Hepatocyte (in vitro differentiated cells): ENCODE measurements at regions not wholly inside any gene's neighbourhood (a gene's known extent, or its start where the extent isn't known, plus 50 kb on each side); places are given as distances from the start of the nearest gene placed in this dataset.

Source experiments
- DNase-seq: peaks from one replicate; pipeline ENCODE4 v3.0.0-alpha.2; 2016; ENCODE audit warnings: low spot score
- H2AFZ ChIP-seq: fragments of 200-600 bp; sonication (generic); 2 replicates; pipeline ENCODE4 v1.6.0; 2016; ENCODE audit warnings: antibody characterized with exemption, mild to moderate bottlenecking
- H3K27ac ChIP-seq: fragments of 200-600 bp; sonication (generic); 2 replicates; pipeline ENCODE4 v1.5.1; 2016; ENCODE audit warnings: mild to moderate bottlenecking
- H3K27me3 ChIP-seq: fragments of 200-600 bp; sonication (generic); 2 replicates; pipeline ENCODE4 v1.6.1; 2016
- H3K36me3 ChIP-seq: fragments of 200-600 bp; sonication (generic); replicated peaks from 2 replicates; pipeline ENCODE4 v1.5.1; 2016; ENCODE audit warnings: low read depth; ENCODE audit not compliant: insufficient read depth
- H3K4me1 ChIP-seq: fragments of 200-600 bp; sonication (generic); 2 replicates; pipeline ENCODE4 v1.5.1; 2016; ENCODE audit warnings: mild to moderate bottlenecking, moderate library complexity; ENCODE audit not compliant: insufficient read depth
- H3K4me2 ChIP-seq: fragments of 200-600 bp; sonication (generic); 2 replicates; pipeline ENCODE4 v1.6.0; 2016
- H3K4me3 ChIP-seq: fragments of 200-600 bp; sonication (generic); 2 replicates; pipeline ENCODE4 v1.5.1; 2016; ENCODE audit warnings: mild to moderate bottlenecking
- H3K79me2 ChIP-seq: fragments of 200-600 bp; sonication (generic); 2 replicates; pipeline ENCODE4 v1.6.0; 2017; ENCODE audit warnings: mild to moderate bottlenecking
- H3K9me2 ChIP-seq: fragments of 200-600 bp; sonication (generic); replicated peaks from 2 replicates; pipeline ENCODE4 v1.6.0; 2017; ENCODE audit warnings: mild to moderate bottlenecking; ENCODE audit not compliant: insufficient read depth
- H3K9me3 ChIP-seq: fragments of 200-600 bp; sonication (generic); 2 replicates; pipeline ENCODE4 v1.5.1; 2016; ENCODE audit warnings: low read depth, mild to moderate bottlenecking
- H4K20me1 ChIP-seq: fragments of 200-600 bp; sonication (generic); 2 replicates; pipeline ENCODE4 v1.6.0; 2016; ENCODE audit warnings: mild to moderate bottlenecking; ENCODE audit not compliant: insufficient read depth, poor library complexity, severe bottlenecking
- EZH2 ChIP-seq: fragments of 200-600 bp; sonication (generic); IDR thresholded peaks from 2 replicates; pipeline ENCODE4 v1.6.1; 2016; ENCODE audit warnings: antibody characterized with exemption, mild to moderate bottlenecking, borderline replicate concordance
- EZH2phosphoT487 ChIP-seq: fragments of 200-600 bp; sonication (generic); IDR thresholded peaks from one replicate; pipeline ENCODE4 v1.6.1; 2018; ENCODE audit warnings: antibody characterized with exemption, mild to moderate bottlenecking, low read depth, moderate library complexity; ENCODE audit not compliant: unreplicated experiment, severe bottlenecking
- WGBS: methylation state at CpG from one replicate; pipeline ENCODE4 v1.1.6; 2016; ENCODE audit warnings: low lambda C conversion rate; ENCODE audit errors: missing lambda C conversion rate; 5-methylcytosine and 5-hydroxymethylcytosine counted together
- TF ChIP-seq, protein P1 (sequence below): fragments of 200-600 bp; sonication (generic); IDR thresholded peaks from 2 replicates; pipeline ENCODE4 v1.5.1; 2016; ENCODE audit warnings: antibody characterized with exemption, mild to moderate bottlenecking; ENCODE audit not compliant: poor library complexity

- Histone ChIP-seq H3K79me2 (no peaks in the 10 kb centered on the region), H3K4me2 (peak overlapping the region; percentile 45), H3K27ac (peak overlapping the region; percentile 60), H3K36me3 (no peaks in the 10 kb centered on the region), H4K20me1 (no peaks in the 10 kb centered on the region), H3K4me1 (peaks cover 10% of the 10 kb centered on the region), H3K4me3 (no peak overlapping the region), H2AFZ (no peak overlapping the region), H3K9me2 (no peaks in the 10 kb centered on the region), H3K27me3 (no peaks in the 10 kb centered on the region), H3K9me3 (no peaks in the 10 kb centered on the region)
- peak; percentile 31 for DNase-seq
- TF ChIP-seq, protein P1, sequence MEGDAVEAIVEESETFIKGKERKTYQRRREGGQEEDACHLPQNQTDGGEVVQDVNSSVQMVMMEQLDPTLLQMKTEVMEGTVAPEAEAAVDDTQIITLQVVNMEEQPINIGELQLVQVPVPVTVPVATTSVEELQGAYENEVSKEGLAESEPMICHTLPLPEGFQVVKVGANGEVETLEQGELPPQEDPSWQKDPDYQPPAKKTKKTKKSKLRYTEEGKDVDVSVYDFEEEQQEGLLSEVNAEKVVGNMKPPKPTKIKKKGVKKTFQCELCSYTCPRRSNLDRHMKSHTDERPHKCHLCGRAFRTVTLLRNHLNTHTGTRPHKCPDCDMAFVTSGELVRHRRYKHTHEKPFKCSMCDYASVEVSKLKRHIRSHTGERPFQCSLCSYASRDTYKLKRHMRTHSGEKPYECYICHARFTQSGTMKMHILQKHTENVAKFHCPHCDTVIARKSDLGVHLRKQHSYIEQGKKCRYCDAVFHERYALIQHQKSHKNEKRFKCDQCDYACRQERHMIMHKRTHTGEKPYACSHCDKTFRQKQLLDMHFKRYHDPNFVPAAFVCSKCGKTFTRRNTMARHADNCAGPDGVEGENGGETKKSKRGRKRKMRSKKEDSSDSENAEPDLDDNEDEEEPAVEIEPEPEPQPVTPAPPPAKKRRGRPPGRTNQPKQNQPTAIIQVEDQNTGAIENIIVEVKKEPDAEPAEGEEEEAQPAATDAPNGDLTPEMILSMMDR, result no peak
- TF ChIP-seq EZH2phosphoT487 (no peak), EZH2 (no peak)
- WGBS, result 48% methylated on average over 24 of the region's 24 CpGs
These were observed 231.9 kb downstream of the C12orf75 start for GRCh38 chr12:105562199-105562971.

GRCh38 chr12:105567061-105567460 is 236.6 kb downstream of the C12orf75 start:
- WGBS, result 86% methylated on average over 1 of the region's 1 CpG
- TF ChIP-seq EZH2phosphoT487 (no peak), EZH2 (no peak)
- TF ChIP-seq, protein P1, result no peak
- DNase-seq, result no peak
- Histone ChIP-seq H3K27ac (no peak overlapping the region), H3K9me2 (no peaks in the 10 kb centered on the region), H3K4me1 (peaks cover 7% of the 10 kb centered on the region), H2AFZ (no peak overlapping the region), H3K27me3 (no peaks in the 10 kb centered on the region), H3K4me2 (no peak overlapping the region), H4K20me1 (no peaks in the 10 kb centered on the region), H3K4me3 (no peak overlapping the region), H3K9me3 (no peaks in the 10 kb centered on the region), H3K79me2 (no peaks in the 10 kb centered on the region), H3K36me3 (no peaks in the 10 kb centered on the region)

GRCh38 chr12:105569886-105570285 is 239.4 kb downstream of the C12orf75 start:
- no peak for DNase-seq
- no peak overlapping the region for H3K27ac ChIP-seq
- H3K4me1 ChIP-seq, result no peaks in the 10 kb centered on the region
- H3K9me2 ChIP-seq, result no peaks in the 10 kb centered on the region
- H3K79me2 ChIP-seq, result no peaks in the 10 kb centered on the region
- 94% methylated on average over 3 of the region's 3 CpGs for WGBS
- no peaks in the 10 kb centered on the region for H3K9me3 ChIP-seq
- no peak overlapping the region for H3K4me3 ChIP-seq
- H3K27me3 ChIP-seq, result no peaks in the 10 kb centered on the region
- no peak overlapping the region for H3K4me2 ChIP-seq
- no peaks in the 10 kb centered on the region for H4K20me1 ChIP-seq
- H2AFZ ChIP-seq, result no peak overlapping the region
- TF ChIP-seq EZH2phosphoT487 (no peak), EZH2 (no peak)
- TF ChIP-seq, protein P1, result no peak
- no peaks in the 10 kb centered on the region for H3K36me3 ChIP-seq
